ENCODE measurements at regions not wholly inside any gene's neighbourhood (a gene's known extent, or its start where the extent isn't known, plus 50 kb on each side); places are given as distances from the start of the nearest gene placed in this dataset.

DNA sequence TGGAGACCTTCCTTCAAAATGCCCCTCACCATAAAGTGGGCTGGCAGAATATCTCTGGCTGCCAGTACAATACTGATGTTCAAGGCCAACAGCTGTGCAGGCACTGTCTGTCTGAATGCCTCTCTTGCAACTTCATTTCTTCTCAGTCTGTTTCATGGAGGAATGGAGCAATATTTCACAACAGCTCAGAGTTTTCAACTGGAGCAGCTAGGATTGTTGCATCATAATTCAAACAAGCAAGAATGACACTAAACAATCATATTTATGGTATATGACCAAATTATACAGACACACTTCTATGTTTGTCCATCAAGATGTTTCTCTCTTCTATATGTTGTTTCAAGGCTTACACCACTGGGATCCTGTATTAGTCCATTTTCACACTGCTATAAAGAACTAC lies 444.2 kb downstream of the LRATD1 start (continued):
- TF ChIP-seq, protein P1, sequence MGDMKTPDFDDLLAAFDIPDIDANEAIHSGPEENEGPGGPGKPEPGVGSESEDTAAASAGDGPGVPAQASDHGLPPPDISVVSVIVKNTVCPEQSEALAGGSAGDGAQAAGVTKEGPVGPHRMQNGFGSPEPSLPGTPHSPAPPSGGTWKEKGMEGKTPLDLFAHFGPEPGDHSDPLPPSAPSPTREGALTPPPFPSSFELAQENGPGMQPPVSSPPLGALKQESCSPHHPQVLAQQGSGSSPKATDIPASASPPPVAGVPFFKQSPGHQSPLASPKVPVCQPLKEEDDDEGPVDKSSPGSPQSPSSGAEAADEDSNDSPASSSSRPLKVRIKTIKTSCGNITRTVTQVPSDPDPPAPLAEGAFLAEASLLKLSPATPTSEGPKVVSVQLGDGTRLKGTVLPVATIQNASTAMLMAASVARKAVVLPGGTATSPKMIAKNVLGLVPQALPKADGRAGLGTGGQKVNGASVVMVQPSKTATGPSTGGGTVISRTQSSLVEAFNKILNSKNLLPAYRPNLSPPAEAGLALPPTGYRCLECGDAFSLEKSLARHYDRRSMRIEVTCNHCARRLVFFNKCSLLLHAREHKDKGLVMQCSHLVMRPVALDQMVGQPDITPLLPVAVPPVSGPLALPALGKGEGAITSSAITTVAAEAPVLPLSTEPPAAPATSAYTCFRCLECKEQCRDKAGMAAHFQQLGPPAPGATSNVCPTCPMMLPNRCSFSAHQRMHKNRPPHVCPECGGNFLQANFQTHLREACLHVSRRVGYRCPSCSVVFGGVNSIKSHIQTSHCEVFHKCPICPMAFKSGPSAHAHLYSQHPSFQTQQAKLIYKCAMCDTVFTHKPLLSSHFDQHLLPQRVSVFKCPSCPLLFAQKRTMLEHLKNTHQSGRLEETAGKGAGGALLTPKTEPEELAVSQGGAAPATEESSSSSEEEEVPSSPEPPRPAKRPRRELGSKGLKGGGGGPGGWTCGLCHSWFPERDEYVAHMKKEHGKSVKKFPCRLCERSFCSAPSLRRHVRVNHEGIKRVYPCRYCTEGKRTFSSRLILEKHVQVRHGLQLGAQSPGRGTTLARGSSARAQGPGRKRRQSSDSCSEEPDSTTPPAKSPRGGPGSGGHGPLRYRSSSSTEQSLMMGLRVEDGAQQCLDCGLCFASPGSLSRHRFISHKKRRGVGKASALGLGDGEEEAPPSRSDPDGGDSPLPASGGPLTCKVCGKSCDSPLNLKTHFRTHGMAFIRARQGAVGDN (IDR thresholded peaks at IDR 0.05): no peak
- no peak for TF ChIP-seq ZNF217 (IDR thresholded peaks at IDR 0.05)
- no peak for TF ChIP-seq CHD4 (IDR thresholded peaks at IDR 0.05)
- TF ChIP-seq RFX5 (IDR thresholded peaks at IDR 0.05; ENCODE audit: low read depth, low read length): no peak

GRCh38 chr2:15081356-15081755 lies 448.8 kb downstream of the LRATD1 start:
- BruUV-seq (replicated peaks): no TSS peak
- no peak for DNase-seq (ENCODE audit: low read depth, low spot score)
- intact Hi-C loops (cut with micrococcal nuclease; ENCODE audit: unreplicated experiment): no loop called here
- ATAC-seq: no peak
- Histone ChIP-seq H3K9ac (ENCODE audit: control insufficient read depth, insufficient read depth, low read length) (no peak overlapping the region), H3K27me3 (replicated peaks in 1 of 2; ENCODE audit: control insufficient read depth in 2 of 2, insufficient read depth in 2 of 2, low read length in 1 of 2) (no peaks in the 10 kb centered on the region), H4K20me1 (ENCODE audit: control insufficient read depth, insufficient read depth) (no peaks in the 10 kb centered on the region), H3K36me3 (ENCODE audit: control insufficient read depth in 2 of 2, insufficient read depth in 2 of 2, low read length in 1 of 2) (no peaks in the 10 kb centered on the region), H2AFZ (ENCODE audit: control insufficient read depth, low read depth, low read length) (no peak overlapping the region), H3K9me3 (replicated peaks; ENCODE audit: control insufficient read depth, insufficient read depth, low read length) (no peaks in the 10 kb centered on the region), H3K4me1 (ENCODE audit: control insufficient read depth, insufficient read depth, low read length) (no peaks in the 10 kb centered on the region), H3K79me2 (ENCODE audit: control insufficient read depth, insufficient read depth, low read length) (no peaks in the 10 kb centered on the region), H3K4me3 (no peak overlapping the region), H3K27ac (ENCODE audit: control insufficient read depth, insufficient read depth) (no peak overlapping the region), H3K4me2 (ENCODE audit: control insufficient read depth, insufficient read depth) (no peak overlapping the region)
- FAIRE-seq: no peak
- TF ChIP-seq NR2C2 (IDR thresholded peaks at IDR 0.05; ENCODE audit: borderline replicate concordance, control insufficient read depth, insufficient read length, low read depth): no peak
- TF ChIP-seq E2F4 (IDR thresholded peaks at IDR 0.05; ENCODE audit: low read depth, low read length): no peak
- TF ChIP-seq SPI1 (IDR thresholded peaks at IDR 0.05; ENCODE audit: borderline replicate concordance, insufficient read depth, low read depth, low read length): no peak
- no peak for TF ChIP-seq ZNF207 (IDR thresholded peaks at IDR 0.05; ENCODE audit: borderline replicate concordance)
- TF ChIP-seq ATF7 (IDR thresholded peaks at IDR 0.05; ENCODE audit: low read depth): no peak
- TF ChIP-seq RBBP5 (conservative IDR thresholded peaks at IDR 0.05): no peak
- no peak for TF ChIP-seq EP300 (IDR thresholded peaks at IDR 0.05; ENCODE audit: borderline replicate concordance in 1 of 2, control insufficient read depth in 1 of 2, low read depth in 2 of 2, low read length in 2 of 2)
- TF ChIP-seq IRF4 (IDR thresholded peaks at IDR 0.05; ENCODE audit: low read depth, low read length): no peak
- TF ChIP-seq IKZF2 (IDR thresholded peaks at IDR 0.05): no peak
- no peak for TF ChIP-seq PAX5 (IDR thresholded peaks at IDR 0.05; ENCODE audit: borderline replicate concordance, low read depth, low read length)
- 19% methylated on average over 6 of the region's 6 CpGs for WGBS (ENCODE audit: insufficient coverage, insufficient replicate concordance, low lambda C conversion rate, missing lambda C conversion rate)
- SMC1A ChIA-PET (ENCODE audit: uncharacterized antibody, unreplicated experiment): interaction anchor here (1.7 kb wide), 1 partner anchor 9 kb away, joined by 3 read pairs; no protein-coding TSS in a partner anchor
- RAD21 ChIA-PET (ENCODE audit: unreplicated experiment): interaction anchor here (1.1 kb wide), 1 partner anchor 12 kb away, joined by 3 read pairs; no protein-coding TSS in a partner anchor
- in situ Hi-C loops (cut with MboI): no loop called here
- POLR2A ChIA-PET: no interaction called here
- CTCF ChIA-PET: interaction anchor here (1.1 to 1.6 kb wide), 2 partner anchors 9 to 24 kb away, joined by 3 read pairs; no protein-coding TSS in a partner anchor

All from GM12878 (cell line).